GM19035 (cell line): ENCODE measurements at regions not wholly inside any gene's neighbourhood (a gene's known extent, or its start where the extent isn't known, plus 50 kb on each side); places are given as distances from the start of the nearest gene placed in this dataset.
"Not testable (repeated sequence)": the region's sequence is repeated elsewhere in the genome, so short reads cannot be mapped to it uniquely, and the experiment has no call there.

Experiments used
- ATAC-seq: cut with Tn5 transposase; IDR thresholded peaks from one replicate; pipeline ENCODE4 v1.9.1; 2021; ENCODE audit not compliant: unreplicated experiment

GRCh38 chr9:12195456-12195855 is 497.7 kb upstream of the TYRP1 start:
- no peak for ATAC-seq

- no peak for ATAC-seq
Observed at GRCh38 chr9:12204512-12204911, 488.7 kb upstream of the TYRP1 start.

GRCh38 chr9:12212860-12213259 is 480.3 kb upstream of the TYRP1 start:
- no peak for ATAC-seq

GRCh38 chr9:12221470-12221869 is 471.7 kb upstream of the TYRP1 start:
- ATAC-seq, result no peak

- no peak for ATAC-seq
Observed at GRCh38 chr9:12224449-12224848, 468.7 kb upstream of the TYRP1 start.

- no peak for ATAC-seq
Observed at GRCh38 chr9:12230708-12231107, 462.5 kb upstream of the TYRP1 start.

GRCh38 chr9:12231832-12232231 is 461.4 kb upstream of the TYRP1 start:
- ATAC-seq, result no peak

GRCh38 chr9:12232836-12233235 is 460.3 kb upstream of the TYRP1 start:
- ATAC-seq, result no peak

GRCh38 chr9:12253941-12254340 is 439.2 kb upstream of the TYRP1 start:
- no peak for ATAC-seq

GRCh38 chr9:12266758-12267157 is 426.4 kb upstream of the TYRP1 start:
- ATAC-seq, result no peak

- no peak for ATAC-seq
Observed at GRCh38 chr9:12271421-12271891, 421.7 kb upstream of the TYRP1 start.

GRCh38 chr9:12272471-12273120 is 420.6 kb upstream of the TYRP1 start:
- no peak for ATAC-seq

GRCh38 chr9:12274577-12274976 is 418.6 kb upstream of the TYRP1 start:
- no peak for ATAC-seq

- ATAC-seq, result no peak
Observed at GRCh38 chr9:12276505-12276904, 416.7 kb upstream of the TYRP1 start.

- ATAC-seq, result no peak
Observed at GRCh38 chr9:12289711-12290110, 403.5 kb upstream of the TYRP1 start.

- no peak for ATAC-seq
Observed at GRCh38 chr9:12290166-12290869, 402.9 kb upstream of the TYRP1 start.

- no peak for ATAC-seq
Observed at GRCh38 chr9:12305211-12305610, 388.0 kb upstream of the TYRP1 start.

- no peak for ATAC-seq
Observed at GRCh38 chr9:12314589-12314988, 378.6 kb upstream of the TYRP1 start.

GRCh38 chr9:12318732-12319685 is 374.2 kb upstream of the TYRP1 start:
- no peak for ATAC-seq

- ATAC-seq, result no peak
Observed at GRCh38 chr9:12329623-12329985, 363.6 kb upstream of the TYRP1 start.

- not testable (repeated sequence) for ATAC-seq
Observed at GRCh38 chr9:12333966-12334365, 359.2 kb upstream of the TYRP1 start.

- no peak for ATAC-seq
Observed at GRCh38 chr9:12350775-12351174, 342.4 kb upstream of the TYRP1 start.
